ENCODE measurements at regions not wholly inside any gene's neighbourhood (a gene's known extent, or its start where the extent isn't known, plus 50 kb on each side); places are given as distances from the start of the nearest gene placed in this dataset.

DNA sequence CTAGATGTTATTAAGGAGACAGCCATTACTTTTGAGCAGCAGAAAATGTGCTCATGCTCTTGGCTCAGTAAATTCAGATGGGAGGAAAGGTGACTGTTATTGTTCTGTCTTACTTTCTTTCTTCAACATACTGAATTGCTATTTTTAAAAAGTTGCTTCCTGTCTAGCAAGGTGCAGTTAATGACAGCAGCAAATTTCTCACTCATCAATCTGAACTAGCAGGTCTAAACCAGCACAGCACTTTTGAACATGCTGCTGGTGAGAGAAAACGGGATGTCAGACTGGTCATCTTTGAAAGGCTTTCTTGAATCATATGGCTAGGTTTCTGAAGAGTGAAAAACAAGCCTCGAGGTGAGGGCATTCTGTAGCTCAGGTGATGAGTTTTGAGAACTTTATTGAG is 384.7 kb downstream of the MFSD1 start:
- H3K36me3 ChIP-seq (ENCODE audit: control insufficient read depth in 2 of 2, extremely low read depth in 1 of 2, insufficient read depth in 2 of 2, low read length in 2 of 2) = no peaks in the 10 kb centered on the region
- dilution Hi-C loops (cut with MboI; ENCODE audit: extremely low pct_ligation_motif_present, low sequenced_read_pairs) = no loop called here
- TF ChIP-seq, protein P1, sequence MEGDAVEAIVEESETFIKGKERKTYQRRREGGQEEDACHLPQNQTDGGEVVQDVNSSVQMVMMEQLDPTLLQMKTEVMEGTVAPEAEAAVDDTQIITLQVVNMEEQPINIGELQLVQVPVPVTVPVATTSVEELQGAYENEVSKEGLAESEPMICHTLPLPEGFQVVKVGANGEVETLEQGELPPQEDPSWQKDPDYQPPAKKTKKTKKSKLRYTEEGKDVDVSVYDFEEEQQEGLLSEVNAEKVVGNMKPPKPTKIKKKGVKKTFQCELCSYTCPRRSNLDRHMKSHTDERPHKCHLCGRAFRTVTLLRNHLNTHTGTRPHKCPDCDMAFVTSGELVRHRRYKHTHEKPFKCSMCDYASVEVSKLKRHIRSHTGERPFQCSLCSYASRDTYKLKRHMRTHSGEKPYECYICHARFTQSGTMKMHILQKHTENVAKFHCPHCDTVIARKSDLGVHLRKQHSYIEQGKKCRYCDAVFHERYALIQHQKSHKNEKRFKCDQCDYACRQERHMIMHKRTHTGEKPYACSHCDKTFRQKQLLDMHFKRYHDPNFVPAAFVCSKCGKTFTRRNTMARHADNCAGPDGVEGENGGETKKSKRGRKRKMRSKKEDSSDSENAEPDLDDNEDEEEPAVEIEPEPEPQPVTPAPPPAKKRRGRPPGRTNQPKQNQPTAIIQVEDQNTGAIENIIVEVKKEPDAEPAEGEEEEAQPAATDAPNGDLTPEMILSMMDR (optimal IDR thresholded peaks at IDR 0.05 in 1 of 3, IDR thresholded peaks at IDR 0.05 in 1 of 3, conservative IDR thresholded peaks at IDR 0.05 in 1 of 3; ENCODE audit: extremely low read depth in 1 of 3, insufficient read depth in 2 of 3, low read length in 3 of 3) = no peak
- no peak for TF ChIP-seq EZH2 (IDR thresholded peaks at IDR 0.05; ENCODE audit: low read length)

DNA sequence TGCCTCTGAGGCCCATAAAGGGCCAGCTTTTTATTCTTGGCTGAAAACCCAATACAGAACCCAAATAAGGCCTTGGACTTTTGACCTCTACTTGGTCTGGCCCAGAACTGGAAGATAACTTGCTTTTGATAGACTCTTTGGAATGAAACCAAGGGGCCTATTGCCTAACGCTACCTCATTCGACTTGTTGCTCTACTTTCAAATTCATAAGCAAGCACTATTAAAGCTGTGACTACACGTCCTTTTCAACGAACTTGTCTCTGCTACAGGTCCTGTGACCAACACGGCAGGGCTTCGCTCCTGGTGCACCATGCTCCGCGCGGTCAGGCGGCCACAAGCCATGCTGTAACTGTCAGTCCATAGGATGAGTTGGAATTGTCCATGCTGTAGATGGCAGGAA is 385.4 kb downstream of the MFSD1 start:
- Histone ChIP-seq H3K9ac (ENCODE audit: control insufficient read depth, extremely low read depth, insufficient read depth, low read length) (no peak overlapping the region), H3K79me2 (ENCODE audit: control insufficient read depth, insufficient read depth, low read length) (no peaks in the 10 kb centered on the region), H3K36me3 (ENCODE audit: control insufficient read depth in 2 of 2, extremely low read depth in 1 of 2, insufficient read depth in 2 of 2, low read length in 2 of 2) (no peaks in the 10 kb centered on the region), H3K4me3 (ENCODE audit: control insufficient read depth in 2 of 3, extremely low read depth in 1 of 3, insufficient read depth in 2 of 3, low read depth in 1 of 3, low read length in 3 of 3) (no peak overlapping the region), H4K20me1 (ENCODE audit: control insufficient read depth, extremely low read depth, insufficient read depth, low read length) (no peaks in the 10 kb centered on the region), H3K27me3 (ENCODE audit: control insufficient read depth, extremely low read depth, insufficient read depth, low read length) (no peaks in the 10 kb centered on the region), H3K9me1 (ENCODE audit: control insufficient read depth, extremely low read depth, insufficient read depth, low read length) (no peaks in the 10 kb centered on the region), H2AFZ (ENCODE audit: control insufficient read depth, low read length) (no peak overlapping the region), H3K27ac (ENCODE audit: control insufficient read depth, insufficient read depth, low read length) (no peak overlapping the region), H3K9me3 (ENCODE audit: control insufficient read depth, low read depth, low read length) (no peaks in the 10 kb centered on the region), H3K4me1 (ENCODE audit: control insufficient read depth, extremely low read depth, insufficient read depth, low read length) (no peaks in the 10 kb centered on the region), H3K4me2 (ENCODE audit: control insufficient read depth, extremely low read depth, insufficient read depth, low read depth, low read length) (no peak overlapping the region)
- FAIRE-seq (no peak), DNase-seq (ENCODE audit: low read depth, low spot score) (no peak)
- dilution Hi-C loops (cut with MboI; ENCODE audit: extremely low pct_ligation_motif_present, low sequenced_read_pairs) = no loop called here
- TF ChIP-seq, protein P1 (optimal IDR thresholded peaks at IDR 0.05 in 1 of 3, IDR thresholded peaks at IDR 0.05 in 1 of 3, conservative IDR thresholded peaks at IDR 0.05 in 1 of 3; ENCODE audit: extremely low read depth in 1 of 3, insufficient read depth in 2 of 3, low read length in 3 of 3) = no peak
- TF ChIP-seq EZH2 (IDR thresholded peaks at IDR 0.05; ENCODE audit: low read length) = no peak

More for the DNA sequence above, 384.7 kb downstream of the MFSD1 start:
- no peaks in the 10 kb centered on the region for H4K20me1 ChIP-seq (ENCODE audit: control insufficient read depth, extremely low read depth, insufficient read depth, low read length)
- DNase-seq (ENCODE audit: low read depth, low spot score) (no peak), FAIRE-seq (no peak)
- H3K4me3 ChIP-seq (ENCODE audit: control insufficient read depth in 2 of 3, extremely low read depth in 1 of 3, insufficient read depth in 2 of 3, low read depth in 1 of 3, low read length in 3 of 3) = no peak overlapping the region
- no peak overlapping the region for H3K9ac ChIP-seq (ENCODE audit: control insufficient read depth, extremely low read depth, insufficient read depth, low read length)
- no peaks in the 10 kb centered on the region for H3K9me1 ChIP-seq (ENCODE audit: control insufficient read depth, extremely low read depth, insufficient read depth, low read length)
- no peaks in the 10 kb centered on the region for H3K4me1 ChIP-seq (ENCODE audit: control insufficient read depth, extremely low read depth, insufficient read depth, low read length)
- no peaks in the 10 kb centered on the region for H3K9me3 ChIP-seq (ENCODE audit: control insufficient read depth, low read depth, low read length)
- H3K27ac ChIP-seq (ENCODE audit: control insufficient read depth, insufficient read depth, low read length) = no peak overlapping the region
- H3K27me3 ChIP-seq (ENCODE audit: control insufficient read depth, extremely low read depth, insufficient read depth, low read length) = no peaks in the 10 kb centered on the region
- H3K4me2 ChIP-seq (ENCODE audit: control insufficient read depth, extremely low read depth, insufficient read depth, low read depth, low read length) = no peak overlapping the region
- H2AFZ ChIP-seq (ENCODE audit: control insufficient read depth, low read length) = peak overlapping the region; percentile 12
- H3K79me2 ChIP-seq (ENCODE audit: control insufficient read depth, insufficient read depth, low read length) = no peaks in the 10 kb centered on the region
